ENCODE measurements at regions not wholly inside any gene's neighbourhood (a gene's known extent, or its start where the extent isn't known, plus 50 kb on each side); places are given as distances from the start of the nearest gene placed in this dataset.

- H3K4me1 ChIP-seq = no peaks in the 10 kb centered on the region
- DNase-seq (ENCODE audit: extremely low spot score in 2 of 2) = no peak
- H3K27ac ChIP-seq = no peak overlapping the region
- intact Hi-C loops (cut with DNase I) = no loop called here
- H3K27me3 ChIP-seq = no peaks in the 10 kb centered on the region
- TF ChIP-seq POLR2AphosphoS5 (IDR thresholded peaks at IDR 0.05; ENCODE audit: insufficient read depth in 1 of 2, low read depth in 1 of 2) = no peak
- TF ChIP-seq, protein P1, sequence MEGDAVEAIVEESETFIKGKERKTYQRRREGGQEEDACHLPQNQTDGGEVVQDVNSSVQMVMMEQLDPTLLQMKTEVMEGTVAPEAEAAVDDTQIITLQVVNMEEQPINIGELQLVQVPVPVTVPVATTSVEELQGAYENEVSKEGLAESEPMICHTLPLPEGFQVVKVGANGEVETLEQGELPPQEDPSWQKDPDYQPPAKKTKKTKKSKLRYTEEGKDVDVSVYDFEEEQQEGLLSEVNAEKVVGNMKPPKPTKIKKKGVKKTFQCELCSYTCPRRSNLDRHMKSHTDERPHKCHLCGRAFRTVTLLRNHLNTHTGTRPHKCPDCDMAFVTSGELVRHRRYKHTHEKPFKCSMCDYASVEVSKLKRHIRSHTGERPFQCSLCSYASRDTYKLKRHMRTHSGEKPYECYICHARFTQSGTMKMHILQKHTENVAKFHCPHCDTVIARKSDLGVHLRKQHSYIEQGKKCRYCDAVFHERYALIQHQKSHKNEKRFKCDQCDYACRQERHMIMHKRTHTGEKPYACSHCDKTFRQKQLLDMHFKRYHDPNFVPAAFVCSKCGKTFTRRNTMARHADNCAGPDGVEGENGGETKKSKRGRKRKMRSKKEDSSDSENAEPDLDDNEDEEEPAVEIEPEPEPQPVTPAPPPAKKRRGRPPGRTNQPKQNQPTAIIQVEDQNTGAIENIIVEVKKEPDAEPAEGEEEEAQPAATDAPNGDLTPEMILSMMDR (IDR thresholded peaks at IDR 0.05) = no peak
- TF ChIP-seq POLR2A (IDR thresholded peaks at IDR 0.05) = no peak
- H3K9me3 ChIP-seq = no peaks in the 10 kb centered on the region
- H3K4me3 ChIP-seq = no peak overlapping the region
- H3K36me3 ChIP-seq = no peaks in the 10 kb centered on the region
These were observed 548.8 kb downstream of the COL12A1 start for GRCh38 chr6:74657011-74657410.

GRCh38 chr6:74656453-74656852 lies 549.4 kb downstream of the COL12A1 start:
- no peaks in the 10 kb centered on the region for H3K9me3 ChIP-seq
- no peaks in the 10 kb centered on the region for H3K36me3 ChIP-seq
- no peak overlapping the region for H3K27ac ChIP-seq
- H3K4me3 ChIP-seq = no peak overlapping the region
- DNase-seq (ENCODE audit: extremely low spot score in 2 of 2) = no peak
- TF ChIP-seq, protein P1 (IDR thresholded peaks at IDR 0.05) = no peak
- TF ChIP-seq POLR2A (IDR thresholded peaks at IDR 0.05) (no peak), POLR2AphosphoS5 (IDR thresholded peaks at IDR 0.05; ENCODE audit: insufficient read depth in 1 of 2, low read depth in 1 of 2) (no peak)
- intact Hi-C loops (cut with DNase I) = no loop called here
- no peaks in the 10 kb centered on the region for H3K27me3 ChIP-seq
- H3K4me1 ChIP-seq = no peaks in the 10 kb centered on the region

DNA sequence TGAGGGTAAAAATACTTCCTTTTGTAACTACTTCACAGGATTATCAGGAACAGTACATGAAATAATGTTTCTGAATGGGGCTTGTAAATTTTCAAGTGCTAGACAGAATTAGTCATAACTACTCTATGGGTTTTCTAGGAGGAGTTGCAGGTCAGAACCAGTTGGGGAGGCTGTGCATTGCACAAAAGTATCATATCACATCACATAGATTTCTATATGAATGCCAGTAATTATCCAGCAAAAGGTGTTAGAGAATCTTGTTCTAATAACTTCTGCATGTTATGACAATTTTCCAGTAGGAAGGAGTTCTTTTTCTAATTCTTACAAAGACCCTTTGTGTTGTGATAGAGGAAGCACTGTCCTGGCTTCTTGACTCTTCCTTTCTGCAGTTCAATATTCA lies 551.6 kb downstream of the COL12A1 start:
- no peak overlapping the region for H3K4me3 ChIP-seq
- TF ChIP-seq POLR2A (IDR thresholded peaks at IDR 0.05) (no peak), POLR2AphosphoS5 (IDR thresholded peaks at IDR 0.05; ENCODE audit: insufficient read depth in 1 of 2, low read depth in 1 of 2) (no peak)
- TF ChIP-seq, protein P1 (IDR thresholded peaks at IDR 0.05) = no peak
- no peak overlapping the region for H3K27ac ChIP-seq
- no peaks in the 10 kb centered on the region for H3K9me3 ChIP-seq
- H3K36me3 ChIP-seq = no peaks in the 10 kb centered on the region
- intact Hi-C loops (cut with DNase I) = no loop called here
- no peaks in the 10 kb centered on the region for H3K27me3 ChIP-seq
- H3K4me1 ChIP-seq = no peaks in the 10 kb centered on the region
- DNase-seq (ENCODE audit: extremely low spot score in 2 of 2) = no peak

DNA sequence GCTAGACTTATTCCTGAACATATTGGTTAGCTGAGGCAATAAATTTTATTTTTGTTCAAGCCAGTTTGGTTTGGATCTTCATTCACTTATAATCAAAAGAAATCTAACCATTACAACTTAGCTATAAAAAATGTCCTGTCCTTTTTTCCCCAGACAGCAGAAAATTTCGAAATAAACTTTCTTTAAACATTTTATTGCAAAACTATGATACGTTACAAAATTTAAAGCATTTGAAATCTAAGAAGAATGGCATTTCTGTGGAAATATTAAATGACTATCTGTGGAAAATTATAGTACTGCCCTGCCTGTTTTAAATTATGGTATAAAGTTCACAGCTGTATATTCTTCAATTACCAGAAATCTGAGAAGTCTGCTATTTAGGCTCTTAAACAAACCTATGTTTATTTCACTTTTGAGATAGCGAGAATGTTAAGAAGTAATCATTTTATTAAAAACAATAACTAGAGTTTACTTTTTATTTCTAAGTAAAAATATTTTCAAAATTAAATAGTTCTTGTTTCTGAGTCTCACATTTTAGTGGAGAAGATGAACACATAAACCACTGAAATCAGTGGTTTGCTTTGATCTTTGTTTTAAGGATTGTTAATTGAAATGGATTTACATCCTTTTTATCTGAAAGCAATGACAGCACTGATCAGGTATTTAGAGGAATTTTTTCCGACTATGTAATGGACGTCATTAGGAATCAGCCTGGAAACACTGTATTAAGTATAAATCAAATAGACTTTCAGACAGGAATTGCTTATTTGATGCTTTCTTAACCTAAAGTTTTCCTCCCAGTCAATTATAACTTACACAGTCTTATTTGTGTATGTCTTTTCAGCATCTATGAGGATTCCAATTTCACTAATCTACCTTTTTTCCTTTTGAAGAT lies 553.7 kb downstream of the COL12A1 start:
- DNase-seq (ENCODE audit: extremely low spot score in 2 of 2) = no peak
- intact Hi-C loops (cut with DNase I) = no loop called here
- Histone ChIP-seq H3K9me3 (no peaks in the 10 kb centered on the region), H3K4me1 (no peaks in the 10 kb centered on the region), H3K36me3 (no peaks in the 10 kb centered on the region), H3K4me3 (no peak overlapping the region), H3K27ac (no peak overlapping the region), H3K27me3 (no peaks in the 10 kb centered on the region)
- TF ChIP-seq POLR2A (IDR thresholded peaks at IDR 0.05) = no peak
- TF ChIP-seq, protein P1 (IDR thresholded peaks at IDR 0.05) = no peak
- no peak for TF ChIP-seq POLR2AphosphoS5 (IDR thresholded peaks at IDR 0.05; ENCODE audit: insufficient read depth in 1 of 2, low read depth in 1 of 2)

- H3K4me1 ChIP-seq = no peaks in the 10 kb centered on the region
- no peak for DNase-seq (ENCODE audit: extremely low spot score in 2 of 2)
- H3K27ac ChIP-seq = no peak overlapping the region
- no peaks in the 10 kb centered on the region for H3K9me3 ChIP-seq
- no peaks in the 10 kb centered on the region for H3K36me3 ChIP-seq
- TF ChIP-seq POLR2AphosphoS5 (IDR thresholded peaks at IDR 0.05; ENCODE audit: insufficient read depth in 1 of 2, low read depth in 1 of 2) = no peak
- TF ChIP-seq, protein P1 (IDR thresholded peaks at IDR 0.05) = no peak
- no peak for TF ChIP-seq POLR2A (IDR thresholded peaks at IDR 0.05)
- intact Hi-C loops (cut with DNase I) = no loop called here
- H3K27me3 ChIP-seq = no peaks in the 10 kb centered on the region
- no peak overlapping the region for H3K4me3 ChIP-seq
These were observed 555.2 kb downstream of the COL12A1 start for GRCh38 chr6:74650668-74651067.

Measured in vagina (tissue), 2 donors.